Glutamatergic neuron (in vitro differentiated cells): ENCODE measurements at regions not wholly inside any gene's neighbourhood (a gene's known extent, or its start where the extent isn't known, plus 50 kb on each side); places are given as distances from the start of the nearest gene placed in this dataset.

Experiments
- DNase-seq: peaks from one replicate; pipeline ENCODE4 v3.0.0; 2022
- H3K27ac Mint-ChIP-seq: one replicate; pipeline ENCODE4 v1.8.0; 2020; ENCODE audit warnings: mild to moderate bottlenecking, mixed read lengths, inconsistent platforms; ENCODE audit not compliant: unreplicated experiment
- H3K27me3 Mint-ChIP-seq: one replicate; pipeline ENCODE4 v1.8.0; 2020; ENCODE audit warnings: mild to moderate bottlenecking, moderate library complexity, mixed read lengths, inconsistent platforms; ENCODE audit not compliant: unreplicated experiment
- H3K36me3 Mint-ChIP-seq: one replicate; pipeline ENCODE4 v1.8.0; 2020; ENCODE audit warnings: mild to moderate bottlenecking, mixed read lengths, inconsistent platforms; ENCODE audit not compliant: unreplicated experiment
- H3K4me1 Mint-ChIP-seq: one replicate; pipeline ENCODE4 v1.8.0; 2020; ENCODE audit warnings: mild to moderate bottlenecking, low read depth, mixed read lengths, inconsistent platforms; ENCODE audit not compliant: unreplicated experiment
- H3K4me3 Mint-ChIP-seq: one replicate; pipeline ENCODE4 v1.8.0; 2020; ENCODE audit warnings: mild to moderate bottlenecking, mixed read lengths, inconsistent platforms; ENCODE audit not compliant: unreplicated experiment
- H3K9me3 Mint-ChIP-seq: one replicate; pipeline ENCODE4 v1.8.0; 2020; ENCODE audit warnings: mild to moderate bottlenecking, moderate library complexity, mixed read lengths, inconsistent platforms; ENCODE audit not compliant: unreplicated experiment
- TF ChIP-seq, protein P1 (sequence below): fragments of 200-600 bp; sonication (generic); IDR thresholded peaks from one replicate; pipeline ENCODE4 v1.5.0; 2021; ENCODE audit not compliant: partially characterized antibody, unreplicated experiment

DNA sequence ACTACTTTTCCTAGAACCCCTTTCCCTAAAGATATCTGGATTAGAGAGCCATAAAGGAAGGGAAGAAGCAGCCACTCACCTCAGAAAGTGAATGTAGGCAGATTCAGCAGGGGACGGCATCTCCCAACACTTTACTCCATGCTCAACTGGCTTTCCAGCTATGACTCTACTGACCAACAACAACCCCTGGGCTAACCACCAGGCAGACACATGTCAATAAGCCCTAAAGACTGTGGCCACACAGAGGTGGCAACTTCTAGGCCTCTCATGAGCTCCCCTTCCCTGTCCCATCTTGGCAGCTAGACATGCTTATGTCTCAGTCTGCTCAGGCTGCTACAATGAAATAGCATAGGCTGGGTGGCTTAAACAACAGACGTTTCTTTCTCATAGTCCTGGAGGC lies 214.0 kb upstream of the ZP4 start:
- H3K4me1 Mint-ChIP-seq: no peaks in the 10 kb centered on the region
- DNase-seq: no peak
- H3K27ac Mint-ChIP-seq: no peak overlapping the region
- no peak overlapping the region for H3K4me3 Mint-ChIP-seq
- no peaks in the 10 kb centered on the region for H3K27me3 Mint-ChIP-seq
- no peaks in the 10 kb centered on the region for H3K9me3 Mint-ChIP-seq
- TF ChIP-seq, protein P1, sequence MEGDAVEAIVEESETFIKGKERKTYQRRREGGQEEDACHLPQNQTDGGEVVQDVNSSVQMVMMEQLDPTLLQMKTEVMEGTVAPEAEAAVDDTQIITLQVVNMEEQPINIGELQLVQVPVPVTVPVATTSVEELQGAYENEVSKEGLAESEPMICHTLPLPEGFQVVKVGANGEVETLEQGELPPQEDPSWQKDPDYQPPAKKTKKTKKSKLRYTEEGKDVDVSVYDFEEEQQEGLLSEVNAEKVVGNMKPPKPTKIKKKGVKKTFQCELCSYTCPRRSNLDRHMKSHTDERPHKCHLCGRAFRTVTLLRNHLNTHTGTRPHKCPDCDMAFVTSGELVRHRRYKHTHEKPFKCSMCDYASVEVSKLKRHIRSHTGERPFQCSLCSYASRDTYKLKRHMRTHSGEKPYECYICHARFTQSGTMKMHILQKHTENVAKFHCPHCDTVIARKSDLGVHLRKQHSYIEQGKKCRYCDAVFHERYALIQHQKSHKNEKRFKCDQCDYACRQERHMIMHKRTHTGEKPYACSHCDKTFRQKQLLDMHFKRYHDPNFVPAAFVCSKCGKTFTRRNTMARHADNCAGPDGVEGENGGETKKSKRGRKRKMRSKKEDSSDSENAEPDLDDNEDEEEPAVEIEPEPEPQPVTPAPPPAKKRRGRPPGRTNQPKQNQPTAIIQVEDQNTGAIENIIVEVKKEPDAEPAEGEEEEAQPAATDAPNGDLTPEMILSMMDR: no peak
- no peaks in the 10 kb centered on the region for H3K36me3 Mint-ChIP-seq

DNA sequence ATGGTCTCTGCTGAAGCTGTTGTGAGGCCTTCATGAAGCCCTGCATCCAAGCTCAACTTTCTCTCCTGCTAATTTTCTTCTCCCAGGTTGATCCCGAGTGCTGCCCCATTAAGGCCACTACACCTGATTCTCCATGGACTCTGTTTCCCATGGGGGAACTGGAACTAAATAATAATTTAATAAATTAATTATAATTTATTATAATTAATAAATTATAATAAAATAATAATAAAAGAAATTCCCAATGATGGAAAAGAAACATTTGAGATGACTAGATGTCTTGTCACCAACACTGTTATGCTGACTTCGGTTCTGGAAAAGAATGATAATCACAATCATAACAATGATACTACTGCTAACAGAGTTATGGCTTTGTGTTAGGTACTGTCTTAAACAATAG lies 211.2 kb upstream of the ZP4 start:
- Mint-ChIP-seq H3K27me3 (no peaks in the 10 kb centered on the region), H3K36me3 (no peaks in the 10 kb centered on the region)

DNA sequence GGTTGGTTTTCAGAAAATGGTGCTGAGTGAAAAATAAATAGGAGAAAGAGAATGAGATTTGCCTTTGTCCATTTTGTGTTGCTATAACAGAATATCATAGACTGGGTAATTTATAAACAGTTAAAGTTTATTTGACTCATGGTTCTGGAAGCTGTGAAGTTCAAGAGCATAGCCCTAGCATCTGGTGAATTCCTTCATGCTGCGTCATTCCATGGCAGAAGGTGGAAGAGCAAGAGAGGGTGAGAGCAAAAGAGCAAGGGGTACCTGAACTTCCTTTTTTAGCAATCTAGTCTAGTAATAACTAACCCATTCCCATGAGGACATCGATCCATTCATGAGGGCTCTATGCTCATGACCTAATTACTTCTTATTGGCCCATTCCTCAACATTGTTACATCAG lies 209.1 kb upstream of the ZP4 start:
- DNase-seq: no peak
- Mint-ChIP-seq H3K36me3 (no peaks in the 10 kb centered on the region), H3K27me3 (no peaks in the 10 kb centered on the region), H3K9me3 (no peaks in the 10 kb centered on the region), H3K4me1 (no peaks in the 10 kb centered on the region), H3K4me3 (no peak overlapping the region), H3K27ac (no peak overlapping the region)
- TF ChIP-seq, protein P1: no peak

More for the DNA sequence above, 211.2 kb upstream of the ZP4 start:
- Mint-ChIP-seq H3K4me1 (no peaks in the 10 kb centered on the region), H3K4me3 (no peak overlapping the region), H3K27ac (no peak overlapping the region), H3K9me3 (no peaks in the 10 kb centered on the region)
- TF ChIP-seq, protein P1: no peak
- DNase-seq: no peak

- Mint-ChIP-seq H3K4me3 (no peak overlapping the region), H3K4me1 (no peaks in the 10 kb centered on the region), H3K36me3 (no peaks in the 10 kb centered on the region), H3K9me3 (no peaks in the 10 kb centered on the region), H3K27ac (no peak overlapping the region), H3K27me3 (no peaks in the 10 kb centered on the region)
- DNase-seq: no peak
- TF ChIP-seq, protein P1: no peak
Measured at GRCh38 chr1:238089615-238090014, 198.9 kb upstream of the ZP4 start.

DNA sequence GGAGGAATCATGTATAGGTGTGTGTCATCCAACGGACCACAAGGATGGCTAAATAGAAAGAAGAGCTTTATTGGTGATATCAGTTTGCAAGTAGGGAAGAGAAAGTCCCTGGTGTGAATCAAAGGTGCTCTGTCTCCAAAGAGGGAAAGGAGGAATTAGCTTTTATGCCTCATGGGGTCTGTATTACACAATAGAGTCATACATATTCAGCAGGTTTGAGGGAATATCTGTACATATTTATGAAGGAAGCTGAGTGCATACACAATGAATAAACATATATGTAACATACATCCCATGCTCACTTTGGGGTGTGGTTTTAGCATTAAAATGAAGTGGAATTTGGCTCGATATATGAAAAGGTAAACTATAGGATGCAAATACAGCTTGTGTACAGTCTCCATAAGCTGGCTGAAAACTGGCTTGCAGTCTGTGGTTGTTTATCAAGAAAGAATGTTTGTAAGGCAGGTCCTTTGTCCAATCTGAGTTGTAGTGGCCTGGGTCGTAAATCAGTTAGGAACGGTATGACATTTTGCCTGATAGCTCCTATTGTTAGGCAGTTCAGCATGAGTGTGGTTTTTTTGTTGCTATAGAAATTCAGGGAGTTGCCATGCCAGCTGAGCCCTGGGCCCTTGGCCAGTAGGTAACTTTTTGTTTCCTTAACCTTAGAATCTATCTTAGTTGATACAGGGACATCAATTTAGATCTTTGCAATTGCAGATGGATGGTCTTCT lies 198.0 kb upstream of the ZP4 start:
- no peak for DNase-seq
- TF ChIP-seq, protein P1: no peak
- H3K4me1 Mint-ChIP-seq: no peaks in the 10 kb centered on the region
- H3K27me3 Mint-ChIP-seq: no peaks in the 10 kb centered on the region
- no peaks in the 10 kb centered on the region for H3K36me3 Mint-ChIP-seq
- no peak overlapping the region for H3K4me3 Mint-ChIP-seq
- H3K9me3 Mint-ChIP-seq: no peaks in the 10 kb centered on the region
- H3K27ac Mint-ChIP-seq: no peak overlapping the region
